OCI-LY7 (cell line): ENCODE measurements at regions not wholly inside any gene's neighbourhood (a gene's known extent, or its start where the extent isn't known, plus 50 kb on each side); places are given as distances from the start of the nearest gene placed in this dataset.

Experiments
- EZH2phosphoT487 ChIP-seq: fragments of 200-600 bp; sonication (generic); IDR thresholded peaks from 2 replicates; pipeline ENCODE4 v1.6.1; 2018; ENCODE audit warnings: low read depth, borderline replicate concordance, mild to moderate bottlenecking, mixed run types, antibody characterized with exemption, low read length, moderate library complexity, mixed read lengths
- TF ChIP-seq, protein P1 (sequence below): fragments of 200-600 bp; sonication (generic); conservative IDR thresholded peaks from 2 replicates; pipeline ENCODE4 v1.5.1; 2014; ENCODE audit warnings: mild to moderate bottlenecking, antibody characterized with exemption, low read length, moderate library complexity, mixed read lengths

DNA sequence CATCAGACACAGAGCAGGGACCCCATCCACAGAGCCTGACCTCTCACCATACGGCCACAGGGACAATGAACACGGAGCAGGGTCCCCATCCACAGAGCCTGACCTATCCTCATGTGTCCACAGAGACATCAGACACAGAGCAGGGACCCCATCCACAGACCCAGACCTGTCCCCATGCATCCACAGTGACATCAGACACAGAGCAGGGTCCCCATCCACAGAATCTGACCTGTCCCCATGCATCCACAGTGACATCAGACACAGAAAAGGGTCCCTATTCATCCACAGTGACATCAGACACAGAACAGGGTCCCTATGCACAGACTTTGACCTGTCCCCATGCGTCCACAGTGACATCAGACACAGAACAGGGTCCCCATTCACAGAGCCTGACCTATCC lies 325.1 kb upstream of the RAB6C start:
- TF ChIP-seq, protein P1, sequence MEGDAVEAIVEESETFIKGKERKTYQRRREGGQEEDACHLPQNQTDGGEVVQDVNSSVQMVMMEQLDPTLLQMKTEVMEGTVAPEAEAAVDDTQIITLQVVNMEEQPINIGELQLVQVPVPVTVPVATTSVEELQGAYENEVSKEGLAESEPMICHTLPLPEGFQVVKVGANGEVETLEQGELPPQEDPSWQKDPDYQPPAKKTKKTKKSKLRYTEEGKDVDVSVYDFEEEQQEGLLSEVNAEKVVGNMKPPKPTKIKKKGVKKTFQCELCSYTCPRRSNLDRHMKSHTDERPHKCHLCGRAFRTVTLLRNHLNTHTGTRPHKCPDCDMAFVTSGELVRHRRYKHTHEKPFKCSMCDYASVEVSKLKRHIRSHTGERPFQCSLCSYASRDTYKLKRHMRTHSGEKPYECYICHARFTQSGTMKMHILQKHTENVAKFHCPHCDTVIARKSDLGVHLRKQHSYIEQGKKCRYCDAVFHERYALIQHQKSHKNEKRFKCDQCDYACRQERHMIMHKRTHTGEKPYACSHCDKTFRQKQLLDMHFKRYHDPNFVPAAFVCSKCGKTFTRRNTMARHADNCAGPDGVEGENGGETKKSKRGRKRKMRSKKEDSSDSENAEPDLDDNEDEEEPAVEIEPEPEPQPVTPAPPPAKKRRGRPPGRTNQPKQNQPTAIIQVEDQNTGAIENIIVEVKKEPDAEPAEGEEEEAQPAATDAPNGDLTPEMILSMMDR = no peak
- TF ChIP-seq EZH2phosphoT487 = no peak
